ENCODE measurements at regions not wholly inside any gene's neighbourhood (a gene's known extent, or its start where the extent isn't known, plus 50 kb on each side); places are given as distances from the start of the nearest gene placed in this dataset.

DNA sequence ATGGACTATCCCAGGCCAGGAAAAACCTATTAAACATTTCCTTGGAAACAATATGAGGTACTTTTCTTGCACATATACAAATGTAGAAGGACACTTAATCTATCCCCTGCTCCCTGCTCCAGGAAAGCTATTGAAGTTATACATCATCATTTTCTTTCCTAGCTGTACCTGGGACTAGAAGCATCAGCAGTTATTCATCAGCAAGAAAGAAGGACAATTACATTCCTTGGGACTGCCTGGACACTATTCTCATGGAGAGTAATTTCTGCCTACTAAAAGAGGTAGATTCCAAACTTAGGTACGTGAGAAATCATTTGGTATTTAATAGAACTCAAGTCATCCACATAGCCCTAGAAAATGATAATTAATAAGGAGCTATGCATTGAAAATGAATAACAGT is 51.0 kb upstream of the PICALM start:
- no peak for ATAC-seq
- no peak overlapping the region for H3K27ac ChIP-seq (ENCODE audit: low read length)
- H3F3A ChIP-seq (ENCODE audit: low read length, unreplicated experiment): no peaks in the 10 kb centered on the region
- ChIA-PET POLR2A (ENCODE audit: unreplicated experiment) (no interaction called here), CTCF (no interaction called here)
- peaks cover 27% of the 10 kb centered on the region for H3K4me1 ChIP-seq (ENCODE audit: insufficient read depth, low read length)
- no peak overlapping the region for H3K9ac ChIP-seq (ENCODE audit: low read length)
- H3K9me2 ChIP-seq (replicated peaks; ENCODE audit: low read length): no peaks in the 10 kb centered on the region
- no peaks in the 10 kb centered on the region for H3K9me3 ChIP-seq (ENCODE audit: low read length)
- H3K36me3 ChIP-seq (ENCODE audit: low read depth, low read length): no peaks in the 10 kb centered on the region
- no peak for DNase-seq
- no TSS peak for BruUV-seq (replicated peaks)
- H3K79me2 ChIP-seq (ENCODE audit: low read length): no peaks in the 10 kb centered on the region
- H2AFZ ChIP-seq (ENCODE audit: low read length): no peak overlapping the region
- H3K4me2 ChIP-seq (ENCODE audit: low read length): no peak overlapping the region
- no peaks in the 10 kb centered on the region for H3K27me3 ChIP-seq (ENCODE audit: low read length)
- no peaks in the 10 kb centered on the region for H4K20me1 ChIP-seq (ENCODE audit: low read length)
- H3K4me3 ChIP-seq (ENCODE audit: low read length): no peak overlapping the region
- TF ChIP-seq EZH2 (IDR thresholded peaks at IDR 0.05; ENCODE audit: low read length, unreplicated experiment) (no peak), EZH2phosphoT487 (IDR thresholded peaks at IDR 0.05; ENCODE audit: borderline replicate concordance, low read length) (no peak)
- TF ChIP-seq, protein P1, sequence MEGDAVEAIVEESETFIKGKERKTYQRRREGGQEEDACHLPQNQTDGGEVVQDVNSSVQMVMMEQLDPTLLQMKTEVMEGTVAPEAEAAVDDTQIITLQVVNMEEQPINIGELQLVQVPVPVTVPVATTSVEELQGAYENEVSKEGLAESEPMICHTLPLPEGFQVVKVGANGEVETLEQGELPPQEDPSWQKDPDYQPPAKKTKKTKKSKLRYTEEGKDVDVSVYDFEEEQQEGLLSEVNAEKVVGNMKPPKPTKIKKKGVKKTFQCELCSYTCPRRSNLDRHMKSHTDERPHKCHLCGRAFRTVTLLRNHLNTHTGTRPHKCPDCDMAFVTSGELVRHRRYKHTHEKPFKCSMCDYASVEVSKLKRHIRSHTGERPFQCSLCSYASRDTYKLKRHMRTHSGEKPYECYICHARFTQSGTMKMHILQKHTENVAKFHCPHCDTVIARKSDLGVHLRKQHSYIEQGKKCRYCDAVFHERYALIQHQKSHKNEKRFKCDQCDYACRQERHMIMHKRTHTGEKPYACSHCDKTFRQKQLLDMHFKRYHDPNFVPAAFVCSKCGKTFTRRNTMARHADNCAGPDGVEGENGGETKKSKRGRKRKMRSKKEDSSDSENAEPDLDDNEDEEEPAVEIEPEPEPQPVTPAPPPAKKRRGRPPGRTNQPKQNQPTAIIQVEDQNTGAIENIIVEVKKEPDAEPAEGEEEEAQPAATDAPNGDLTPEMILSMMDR (conservative IDR thresholded peaks at IDR 0.05; ENCODE audit: low read depth, low read length): no peak
- intact Hi-C loops (cut with micrococcal nuclease): no loop called here

DNA sequence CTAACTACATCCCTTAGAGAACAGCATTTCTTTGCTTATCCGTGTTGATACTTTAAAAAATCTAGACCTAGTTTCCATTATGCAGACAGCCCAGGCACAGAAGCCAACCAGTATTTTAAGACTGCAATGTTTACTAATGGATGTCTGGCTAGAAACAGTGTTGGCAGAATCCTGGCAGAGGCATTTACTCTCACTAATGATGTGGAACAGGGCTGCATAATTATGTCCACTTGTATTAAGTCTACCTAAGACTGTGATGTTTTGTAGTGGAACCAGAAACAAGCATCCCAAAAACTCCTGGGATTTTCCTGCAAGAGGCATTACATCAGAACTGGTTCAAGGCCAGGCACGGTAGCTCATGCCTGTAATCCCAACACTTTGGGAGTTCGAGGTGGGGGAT is 50.2 kb upstream of the PICALM start:
- Histone ChIP-seq H3K4me1 (ENCODE audit: insufficient read depth, low read length) (peaks cover 27% of the 10 kb centered on the region), H3K36me3 (ENCODE audit: low read depth, low read length) (no peaks in the 10 kb centered on the region), H3K4me2 (ENCODE audit: low read length) (no peak overlapping the region), H3K27ac (ENCODE audit: low read length) (no peak overlapping the region), H3K9me2 (replicated peaks; ENCODE audit: low read length) (no peaks in the 10 kb centered on the region), H3K79me2 (ENCODE audit: low read length) (no peaks in the 10 kb centered on the region), H3K9me3 (ENCODE audit: low read length) (no peaks in the 10 kb centered on the region), H3K27me3 (ENCODE audit: low read length) (no peaks in the 10 kb centered on the region), H3K9ac (ENCODE audit: low read length) (no peak overlapping the region), H2AFZ (ENCODE audit: low read length) (no peak overlapping the region), H4K20me1 (ENCODE audit: low read length) (no peaks in the 10 kb centered on the region), H3K4me3 (ENCODE audit: low read length) (no peak overlapping the region), H3F3A (ENCODE audit: low read length, unreplicated experiment) (no peaks in the 10 kb centered on the region)
- CTCF ChIA-PET: no interaction called here
- ATAC-seq: no peak
- TF ChIP-seq EZH2phosphoT487 (IDR thresholded peaks at IDR 0.05; ENCODE audit: borderline replicate concordance, low read length): no peak
- TF ChIP-seq, protein P1 (conservative IDR thresholded peaks at IDR 0.05; ENCODE audit: low read depth, low read length): no peak
- no peak for TF ChIP-seq EZH2 (IDR thresholded peaks at IDR 0.05; ENCODE audit: low read length, unreplicated experiment)
- no TSS peak for BruUV-seq (replicated peaks)
- no peak for DNase-seq
- POLR2A ChIA-PET (ENCODE audit: unreplicated experiment): no interaction called here
- intact Hi-C loops (cut with micrococcal nuclease): no loop called here

Data from PC-3 (cell line).